GM18873 (cell line): ENCODE measurements at regions not wholly inside any gene's neighbourhood (a gene's known extent, or its start where the extent isn't known, plus 50 kb on each side); places are given as distances from the start of the nearest gene placed in this dataset.

Experiments used
- ATAC-seq: cut with Tn5 transposase; IDR thresholded peaks from one replicate; pipeline ENCODE4 v1.9.1; 2021; ENCODE audit warnings: mild to moderate bottlenecking, moderate library complexity, moderate number of reproducible peaks; ENCODE audit not compliant: unreplicated experiment, low FRiP score

- ATAC-seq = no peak
Observed at GRCh38 chr11:41955066-41955465, 495.6 kb upstream of the LRRC4C start.

DNA sequence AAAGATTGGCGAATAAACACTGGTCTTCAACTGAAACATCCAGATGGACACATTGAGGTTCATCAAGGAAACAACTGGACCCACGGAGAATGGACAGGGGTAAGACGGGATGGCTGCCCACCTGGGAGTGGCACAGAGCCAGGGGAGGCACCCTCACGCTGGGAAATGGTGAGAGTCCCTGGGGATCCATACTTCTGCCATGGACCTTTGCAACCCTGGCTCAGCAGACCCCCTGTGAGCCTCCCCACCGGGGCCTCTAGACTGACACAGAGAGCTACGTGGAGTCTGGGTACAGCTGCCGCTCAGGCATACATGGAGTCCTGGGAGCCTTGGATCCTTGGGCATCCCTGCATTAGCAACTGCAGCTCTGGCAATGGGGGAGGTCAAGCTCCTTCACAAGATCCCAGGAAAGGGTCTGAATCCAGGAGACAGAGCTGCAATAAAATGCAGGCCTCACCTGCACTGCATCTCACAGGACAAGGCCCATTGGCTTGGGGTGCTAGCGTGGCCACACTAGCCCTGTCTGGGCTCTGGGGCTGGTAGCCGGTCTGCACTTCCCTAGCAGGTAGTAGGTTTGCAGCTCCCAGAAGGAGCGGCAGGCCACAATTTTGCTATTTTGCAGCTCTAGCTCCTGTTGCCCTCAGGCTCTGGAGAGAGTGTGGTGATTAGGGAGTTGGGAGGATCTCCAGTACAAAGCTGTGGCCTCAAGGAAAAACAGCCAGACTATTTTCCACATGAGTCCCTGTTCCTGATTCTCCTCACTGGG, 496.4 kb upstream of the LRRC4C start:
- no peak for ATAC-seq

- ATAC-seq = no peak
Observed at GRCh38 chr11:41963406-41963805, 504.0 kb upstream of the LRRC4C start.

DNA sequence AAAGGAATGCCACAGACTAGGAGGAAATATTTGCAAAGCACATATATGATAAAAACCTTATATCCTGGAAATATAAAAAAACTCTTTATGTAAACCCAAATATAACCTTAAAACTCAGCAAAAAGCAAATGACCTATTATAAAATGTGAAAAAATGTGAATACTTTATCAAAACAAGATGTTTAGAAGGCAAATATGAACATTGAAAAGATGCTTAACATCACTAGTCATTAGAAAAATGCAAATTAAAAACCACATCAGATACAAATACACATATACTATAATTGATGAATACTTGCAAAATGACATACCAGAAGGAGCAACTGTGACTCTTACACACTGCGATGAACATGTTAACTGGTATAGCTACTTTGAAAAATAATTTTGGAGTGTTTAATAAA, 511.2 kb upstream of the LRRC4C start:
- ATAC-seq = no peak

DNA sequence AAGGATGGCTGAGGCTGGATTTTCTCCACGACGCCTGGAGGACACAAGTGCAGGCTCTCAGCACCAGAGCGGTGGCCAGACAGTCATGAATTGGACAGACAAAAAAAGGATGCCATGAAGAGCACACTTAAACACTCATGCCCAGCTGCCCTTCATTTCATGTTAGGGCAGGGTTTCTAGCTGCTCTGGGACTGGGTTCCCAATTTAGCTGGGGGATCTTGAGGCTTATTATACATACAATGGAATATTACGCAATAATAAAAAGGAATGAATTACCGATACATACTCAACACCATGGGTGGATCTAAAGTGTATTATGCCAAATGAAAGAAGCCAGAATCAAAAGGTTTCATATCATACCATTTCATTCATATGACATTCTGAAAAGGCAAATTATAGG, 512.1 kb upstream of the LRRC4C start:
- ATAC-seq = no peak

- no peak for ATAC-seq
Observed at GRCh38 chr11:41978945-41979344, 519.5 kb upstream of the LRRC4C start.

DNA sequence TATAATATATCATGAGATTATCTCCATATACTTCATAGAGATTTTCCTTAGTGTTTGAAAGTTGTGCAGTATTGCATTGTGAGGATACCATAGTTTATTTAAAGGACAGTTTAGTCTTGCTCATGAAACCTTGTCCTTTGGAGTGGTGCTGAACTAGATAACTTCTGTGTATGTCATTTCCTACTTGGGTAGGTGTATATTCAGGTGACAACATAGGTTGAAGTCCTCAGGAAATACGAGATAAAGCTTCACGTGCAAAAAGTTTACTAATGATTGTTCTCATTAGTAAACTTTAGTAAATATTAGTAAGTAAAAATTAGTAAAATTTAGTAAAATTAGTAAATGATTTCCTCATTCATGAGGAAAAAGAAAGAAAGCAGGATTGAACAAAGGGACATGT, 521.3 kb upstream of the LRRC4C start:
- no peak for ATAC-seq

DNA sequence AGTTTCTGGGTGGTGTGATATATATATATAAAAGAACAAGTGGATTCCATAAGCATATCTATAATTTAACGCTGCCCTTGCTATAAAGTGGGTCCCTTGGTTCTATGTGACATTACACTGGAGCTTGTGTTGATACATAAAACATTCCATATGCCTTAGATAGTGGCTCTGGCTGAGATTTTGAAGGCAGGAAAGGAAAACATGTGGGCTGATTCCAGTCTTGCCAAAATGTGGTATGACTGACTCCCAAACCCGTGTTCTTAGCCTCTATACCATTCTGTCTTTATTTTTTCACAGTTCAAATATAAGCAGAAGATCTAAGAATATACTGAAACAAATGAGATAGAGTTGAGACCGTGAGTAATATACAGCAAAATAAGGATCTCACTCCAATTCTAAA, 522.8 kb upstream of the LRRC4C start:
- ATAC-seq = no peak

DNA sequence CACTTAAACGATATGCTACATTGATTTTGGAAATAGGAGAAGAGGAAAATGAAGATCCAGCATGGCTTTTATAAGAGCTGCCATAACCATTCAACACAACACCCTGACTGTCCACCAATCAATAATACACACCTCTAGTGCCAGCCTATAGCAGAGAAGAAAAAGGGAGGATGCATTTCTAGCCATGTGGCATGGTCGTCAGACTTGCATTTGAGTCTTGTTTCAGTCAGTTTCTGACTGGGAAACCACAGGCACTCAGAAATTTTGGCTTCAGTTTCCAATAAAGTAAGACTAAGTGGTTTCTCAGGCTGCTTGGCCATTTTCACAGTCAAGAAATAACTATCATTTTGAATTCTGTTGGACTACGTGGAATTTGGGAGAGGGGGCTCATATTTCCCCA, 523.5 kb upstream of the LRRC4C start:
- ATAC-seq = no peak

DNA sequence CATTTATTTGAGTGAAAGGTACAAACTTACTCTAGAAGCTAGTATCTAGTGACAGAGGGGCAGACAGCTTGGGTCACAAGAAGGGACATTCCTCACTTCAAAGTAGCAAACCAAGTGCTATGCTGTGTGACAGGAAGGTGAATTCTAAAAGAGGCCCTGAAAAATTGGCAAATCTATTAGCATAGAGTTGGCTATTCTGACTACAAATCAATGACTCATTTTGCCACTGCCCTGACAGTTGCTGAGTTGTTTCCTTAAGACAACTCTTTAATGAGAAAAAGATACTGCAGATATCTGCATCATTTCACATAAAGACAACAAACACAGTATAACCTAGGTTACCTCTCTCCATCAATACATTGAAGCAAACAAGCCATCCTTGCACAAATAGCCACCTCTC, 524.0 kb upstream of the LRRC4C start:
- ATAC-seq = no peak

GRCh38 chr11:41984023-41984422, 524.6 kb upstream of the LRRC4C start:
- no peak for ATAC-seq

DNA sequence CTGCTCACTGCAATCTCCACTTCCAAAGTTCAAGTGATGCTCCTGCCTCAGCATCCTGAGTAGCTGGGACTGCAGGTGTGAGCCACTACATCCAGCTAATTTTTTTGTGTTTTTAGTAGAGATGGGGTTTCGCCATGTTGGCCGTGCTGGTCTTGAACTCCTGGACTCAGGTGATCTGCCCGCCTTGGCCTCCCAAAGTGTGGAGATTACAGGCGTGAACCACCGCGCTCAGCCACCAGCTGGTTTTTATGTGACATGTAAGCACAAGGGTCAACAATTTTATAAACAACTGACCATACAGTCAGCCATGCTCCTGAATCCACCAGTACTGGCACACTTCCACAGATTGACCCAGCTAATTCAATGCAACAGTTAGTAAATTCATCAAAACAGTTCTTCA, 526.3 kb upstream of the LRRC4C start:
- ATAC-seq = no peak

GRCh38 chr11:41988951-41989572, 529.6 kb upstream of the LRRC4C start:
- ATAC-seq = no peak

DNA sequence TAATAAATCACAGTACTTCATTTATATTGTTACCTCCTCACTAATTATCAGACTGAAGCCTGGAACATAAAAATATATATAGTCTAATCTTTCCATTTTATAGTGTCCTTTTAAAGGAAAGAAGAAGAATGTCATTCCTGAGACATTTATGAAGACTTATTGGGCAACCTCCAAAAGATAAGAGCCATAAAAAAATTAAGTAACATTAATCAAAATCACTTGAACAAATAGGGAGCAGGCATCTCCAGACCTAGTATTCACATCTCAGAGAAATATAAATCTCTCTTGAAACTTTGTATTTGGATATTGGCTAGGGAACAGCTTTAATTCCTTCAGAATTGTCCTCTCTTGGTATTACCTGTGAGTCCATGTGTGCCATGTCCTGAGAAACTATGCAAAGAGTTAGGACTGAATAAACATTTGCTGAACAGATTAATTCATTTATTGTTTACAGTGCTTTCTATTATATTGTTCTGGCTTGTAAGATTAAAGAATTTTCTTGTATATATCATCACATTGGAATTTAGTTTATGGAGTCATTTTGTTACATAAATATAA, 530.5 kb upstream of the LRRC4C start:
- no peak for ATAC-seq

DNA sequence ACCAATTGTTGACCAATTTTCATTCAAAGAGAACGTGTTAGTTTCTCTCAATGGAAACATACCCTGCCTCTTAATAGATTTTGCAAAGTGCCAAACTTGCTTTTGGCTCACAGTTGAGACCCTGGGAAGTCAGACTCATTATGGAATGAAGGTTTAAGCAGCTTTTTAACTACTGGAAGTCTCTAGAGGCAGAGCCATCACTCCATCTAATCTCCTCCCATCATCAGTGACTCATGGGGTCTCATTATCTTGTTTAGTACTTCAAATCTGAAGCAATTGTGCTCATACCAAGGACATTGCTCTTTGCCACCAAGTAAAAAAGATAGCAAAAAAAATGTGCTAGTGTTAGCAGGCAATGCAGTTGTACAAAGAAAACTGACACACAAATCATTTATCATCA, 537.1 kb upstream of the LRRC4C start:
- ATAC-seq = no peak

DNA sequence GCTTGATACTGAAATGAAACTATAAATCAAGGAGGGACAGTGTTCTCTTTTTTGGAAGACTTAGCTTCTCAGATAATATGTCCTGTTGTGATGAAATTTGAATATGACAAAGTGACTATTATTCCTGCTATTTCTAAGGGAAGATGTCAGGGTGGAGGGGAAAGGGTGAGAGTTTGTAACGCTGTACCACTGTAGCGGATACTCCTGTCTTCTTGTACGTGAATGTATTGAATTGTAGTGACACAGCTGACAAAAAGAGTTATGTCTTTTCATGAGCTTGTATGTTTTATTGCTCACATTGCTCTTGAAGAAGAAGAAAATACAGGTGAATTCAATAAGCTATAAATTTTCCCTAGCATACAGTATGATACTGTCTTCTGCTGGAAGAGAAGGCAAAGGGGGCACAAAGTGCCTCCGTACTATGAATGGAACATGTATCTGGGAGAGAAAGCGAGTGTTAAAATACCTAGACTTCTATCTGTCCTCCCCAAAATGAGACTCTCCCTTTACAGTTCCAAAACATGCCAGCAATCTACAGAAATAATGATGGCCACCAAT, 538.5 kb upstream of the LRRC4C start:
- no peak for ATAC-seq

DNA sequence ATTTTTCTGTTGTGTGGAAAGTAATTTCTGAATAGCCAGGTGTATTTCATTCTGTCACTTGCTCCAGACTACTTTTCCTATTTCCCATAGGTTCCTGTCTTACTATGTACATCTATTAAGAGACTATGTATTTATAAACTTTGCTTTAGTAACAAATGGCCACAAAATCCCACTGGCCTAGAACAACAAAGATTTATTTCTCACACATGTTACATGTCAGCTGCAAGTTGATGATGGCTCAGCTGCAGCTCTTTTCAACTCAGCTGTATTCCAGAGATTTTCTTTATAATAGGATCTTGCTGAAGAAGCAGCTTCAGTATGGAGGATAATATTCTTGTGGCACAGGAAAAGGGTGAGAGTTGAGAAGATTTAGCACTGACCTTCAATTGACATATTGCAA, 539.6 kb upstream of the LRRC4C start:
- no peak for ATAC-seq

DNA sequence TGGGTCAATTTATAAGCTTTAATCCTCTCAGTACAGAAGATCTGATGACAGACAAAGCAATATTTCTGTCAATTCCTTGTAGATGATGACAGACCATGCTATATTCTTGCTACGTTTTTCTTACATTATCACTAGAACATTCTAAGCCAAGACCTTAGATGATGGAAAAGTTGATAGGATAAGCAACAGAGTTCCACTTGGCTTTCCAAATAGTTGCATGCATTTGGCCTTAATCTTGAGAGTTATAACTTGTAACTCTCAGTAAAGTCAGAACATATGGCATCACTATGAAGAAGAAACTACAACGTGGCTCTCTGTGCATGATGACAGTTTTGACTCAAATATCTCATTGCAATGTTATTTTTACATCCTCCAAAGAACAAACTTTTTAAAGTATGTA, 544.3 kb upstream of the LRRC4C start:
- ATAC-seq = no peak

GRCh38 chr11:42006766-42007165, 547.3 kb upstream of the LRRC4C start:
- ATAC-seq = no peak

GRCh38 chr11:42012271-42012670, 552.8 kb upstream of the LRRC4C start:
- ATAC-seq = no peak

- ATAC-seq = no peak
Observed at GRCh38 chr11:42013656-42014201, 554.3 kb upstream of the LRRC4C start.
